Gastroesophageal sphincter (tissue), 3 donors: ENCODE measurements at regions not wholly inside any gene's neighbourhood (a gene's known extent, or its start where the extent isn't known, plus 50 kb on each side); places are given as distances from the start of the nearest gene placed in this dataset.

Experiments
- POLR2A ChIP-seq, 2 donors: fragments of 450-650 bp; IDR thresholded peaks; one replicate each; pipeline ENCODE4 v1.6.1; 2017; ENCODE audit warnings: antibody characterized with exemption in 2 of 2, mild to moderate bottlenecking in 2 of 2, moderate library complexity in 1 of 2
- POLR2AphosphoS5 ChIP-seq: sonication (generic); formaldehyde crosslinking; IDR thresholded peaks from one replicate; pipeline ENCODE4 v1.6.1; 2017; ENCODE audit warnings: antibody characterized with exemption
- TF ChIP-seq, protein P1 (sequence below), 4 experiments: fragments of 200-600 bp in 2 of 4; fragments of 450-650 bp in 2 of 4; sonication (generic) in 1 of 4; IDR thresholded peaks; one replicate each; pipeline ENCODE4 v1.5.1; 2017 to 2019; ENCODE audit warnings: antibody characterized with exemption in 4 of 4, mild to moderate bottlenecking in 2 of 4, moderate library complexity in 2 of 4

DNA sequence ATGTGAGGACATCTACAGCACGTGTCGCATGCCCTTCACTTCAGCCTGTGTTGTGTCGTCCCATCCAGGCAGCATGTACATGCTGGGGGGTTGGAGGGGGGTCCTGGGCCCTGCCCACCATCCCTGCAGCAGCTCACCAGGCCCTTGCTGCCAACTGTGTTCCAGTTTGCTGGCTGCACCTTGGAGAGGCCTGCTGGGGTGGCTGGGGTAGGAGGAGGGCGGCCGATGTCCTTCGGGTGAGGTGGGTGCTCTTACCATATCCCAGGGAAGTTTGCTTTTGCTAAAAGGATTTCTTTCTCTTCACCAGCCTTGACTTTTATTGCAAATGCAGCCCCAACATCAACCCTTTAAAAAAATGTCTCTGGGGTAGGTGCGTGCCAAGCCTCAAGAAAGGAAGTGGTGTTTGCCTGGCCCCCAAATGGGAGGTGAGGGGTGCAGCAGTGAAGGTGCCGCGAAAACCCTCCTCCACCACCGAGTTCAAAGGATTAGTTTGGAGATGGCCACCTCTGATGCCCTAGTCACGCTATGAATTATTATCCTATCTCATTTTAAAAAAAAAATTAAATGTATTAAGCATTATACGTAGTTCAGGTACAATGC is 165.8 kb upstream of the KLF6 start:
- TF ChIP-seq, protein P1, sequence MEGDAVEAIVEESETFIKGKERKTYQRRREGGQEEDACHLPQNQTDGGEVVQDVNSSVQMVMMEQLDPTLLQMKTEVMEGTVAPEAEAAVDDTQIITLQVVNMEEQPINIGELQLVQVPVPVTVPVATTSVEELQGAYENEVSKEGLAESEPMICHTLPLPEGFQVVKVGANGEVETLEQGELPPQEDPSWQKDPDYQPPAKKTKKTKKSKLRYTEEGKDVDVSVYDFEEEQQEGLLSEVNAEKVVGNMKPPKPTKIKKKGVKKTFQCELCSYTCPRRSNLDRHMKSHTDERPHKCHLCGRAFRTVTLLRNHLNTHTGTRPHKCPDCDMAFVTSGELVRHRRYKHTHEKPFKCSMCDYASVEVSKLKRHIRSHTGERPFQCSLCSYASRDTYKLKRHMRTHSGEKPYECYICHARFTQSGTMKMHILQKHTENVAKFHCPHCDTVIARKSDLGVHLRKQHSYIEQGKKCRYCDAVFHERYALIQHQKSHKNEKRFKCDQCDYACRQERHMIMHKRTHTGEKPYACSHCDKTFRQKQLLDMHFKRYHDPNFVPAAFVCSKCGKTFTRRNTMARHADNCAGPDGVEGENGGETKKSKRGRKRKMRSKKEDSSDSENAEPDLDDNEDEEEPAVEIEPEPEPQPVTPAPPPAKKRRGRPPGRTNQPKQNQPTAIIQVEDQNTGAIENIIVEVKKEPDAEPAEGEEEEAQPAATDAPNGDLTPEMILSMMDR (IDR thresholded peaks at IDR 0.05): no peak
- TF ChIP-seq POLR2A (IDR thresholded peaks at IDR 0.05) (no peak), POLR2AphosphoS5 (no peak)
